Stimulated activated memory B cell treated with anti-CD40 and anti-IgM and Interleukin-4, amounts not matched to agents 10 μg/mL and 1 μg/mL and 100 μg/mL, for 72 hours (primary cell): ENCODE measurements at regions not wholly inside any gene's neighbourhood (a gene's known extent, or its start where the extent isn't known, plus 50 kb on each side); places are given as distances from the start of the nearest gene placed in this dataset.

Source experiments
- ATAC-seq: fragments of 150-1000 bp; cut with Tn5 transposase; 2 replicates; pipeline ENCODE4 v1.10.0; 2021
- H3K27ac Mint-ChIP-seq: one replicate; pipeline ENCODE4 v1.8.0; 2022; ENCODE audit warnings: mild to moderate bottlenecking, mixed read lengths
- H3K27me3 Mint-ChIP-seq: one replicate; pipeline ENCODE4 v1.8.0; 2022; ENCODE audit warnings: mixed read lengths
- H3K36me3 Mint-ChIP-seq: one replicate; pipeline ENCODE4 v1.8.0; 2022; ENCODE audit warnings: mixed read lengths
- H3K4me1 Mint-ChIP-seq: one replicate; pipeline ENCODE4 v1.8.0; 2022; ENCODE audit warnings: mixed read lengths
- H3K4me3 Mint-ChIP-seq: one replicate; pipeline ENCODE4 v1.8.0; 2022; ENCODE audit warnings: mild to moderate bottlenecking, moderate library complexity, mixed read lengths
- H3K9me3 Mint-ChIP-seq: one replicate; pipeline ENCODE4 v1.8.0; 2022; ENCODE audit warnings: mixed read lengths

GRCh38 chr2:121088251-121089165 lies 196.5 kb downstream of the TFCP2L1 start:
- Mint-ChIP-seq H3K4me1 (no peaks in the 10 kb centered on the region), H3K27me3 (peaks cover 13% of the 10 kb centered on the region), H3K4me3 (no peak overlapping the region), H3K36me3 (no peaks in the 10 kb centered on the region), H3K27ac (no peak overlapping the region), H3K9me3 (no peaks in the 10 kb centered on the region)
- peak; percentile 21 for ATAC-seq

GRCh38 chr2:121089166-121089510 lies 195.9 kb downstream of the TFCP2L1 start:
- Mint-ChIP-seq H3K4me3 (no peak overlapping the region), H3K36me3 (no peaks in the 10 kb centered on the region), H3K9me3 (no peaks in the 10 kb centered on the region), H3K27me3 (peaks cover 13% of the 10 kb centered on the region), H3K4me1 (no peaks in the 10 kb centered on the region), H3K27ac (no peak overlapping the region)
- ATAC-seq = no peak

GRCh38 chr2:121090088-121090715 lies 194.8 kb downstream of the TFCP2L1 start:
- Mint-ChIP-seq H3K27ac (no peak overlapping the region), H3K9me3 (no peaks in the 10 kb centered on the region), H3K4me1 (no peaks in the 10 kb centered on the region), H3K27me3 (peaks cover 12% of the 10 kb centered on the region), H3K36me3 (no peaks in the 10 kb centered on the region), H3K4me3 (no peak overlapping the region)
- ATAC-seq = no peak

GRCh38 chr2:121092095-121092494 lies 192.9 kb downstream of the TFCP2L1 start:
- Mint-ChIP-seq H3K9me3 (no peaks in the 10 kb centered on the region), H3K27ac (no peak overlapping the region), H3K36me3 (no peaks in the 10 kb centered on the region), H3K4me3 (no peak overlapping the region), H3K4me1 (no peaks in the 10 kb centered on the region), H3K27me3 (peaks cover 9% of the 10 kb centered on the region)
- ATAC-seq = no peak

- Mint-ChIP-seq H3K4me3 (no peak overlapping the region), H3K9me3 (no peaks in the 10 kb centered on the region), H3K4me1 (no peaks in the 10 kb centered on the region), H3K27me3 (peaks cover 10% of the 10 kb centered on the region), H3K27ac (no peak overlapping the region), H3K36me3 (no peaks in the 10 kb centered on the region)
- no peak for ATAC-seq
Measured at GRCh38 chr2:121093692-121094091, 191.3 kb downstream of the TFCP2L1 start.

GRCh38 chr2:121094101-121094500 lies 190.9 kb downstream of the TFCP2L1 start:
- no peaks in the 10 kb centered on the region for H3K9me3 Mint-ChIP-seq
- no peaks in the 10 kb centered on the region for H3K4me1 Mint-ChIP-seq
- H3K36me3 Mint-ChIP-seq = no peaks in the 10 kb centered on the region
- peaks cover 10% of the 10 kb centered on the region for H3K27me3 Mint-ChIP-seq
- no peak overlapping the region for H3K4me3 Mint-ChIP-seq
- ATAC-seq = no peak
- no peak overlapping the region for H3K27ac Mint-ChIP-seq

GRCh38 chr2:121094845-121095244 lies 190.2 kb downstream of the TFCP2L1 start:
- no peaks in the 10 kb centered on the region for H3K36me3 Mint-ChIP-seq
- no peaks in the 10 kb centered on the region for H3K9me3 Mint-ChIP-seq
- no peak overlapping the region for H3K27ac Mint-ChIP-seq
- no peaks in the 10 kb centered on the region for H3K4me1 Mint-ChIP-seq
- no peak for ATAC-seq
- H3K27me3 Mint-ChIP-seq = peaks cover 10% of the 10 kb centered on the region
- no peak overlapping the region for H3K4me3 Mint-ChIP-seq

- no peak overlapping the region for H3K4me3 Mint-ChIP-seq
- H3K36me3 Mint-ChIP-seq = no peaks in the 10 kb centered on the region
- no peaks in the 10 kb centered on the region for H3K9me3 Mint-ChIP-seq
- H3K27me3 Mint-ChIP-seq = peaks cover 17% of the 10 kb centered on the region
- no peaks in the 10 kb centered on the region for H3K4me1 Mint-ChIP-seq
- no peak for ATAC-seq
- no peak overlapping the region for H3K27ac Mint-ChIP-seq
Measured at GRCh38 chr2:121095257-121096080, 189.5 kb downstream of the TFCP2L1 start.

GRCh38 chr2:121096611-121097010 lies 188.4 kb downstream of the TFCP2L1 start:
- no peaks in the 10 kb centered on the region for H3K9me3 Mint-ChIP-seq
- H3K36me3 Mint-ChIP-seq = no peaks in the 10 kb centered on the region
- no peaks in the 10 kb centered on the region for H3K4me1 Mint-ChIP-seq
- no peak overlapping the region for H3K27ac Mint-ChIP-seq
- peaks cover 22% of the 10 kb centered on the region for H3K27me3 Mint-ChIP-seq
- no peak for ATAC-seq
- no peak overlapping the region for H3K4me3 Mint-ChIP-seq

- no peaks in the 10 kb centered on the region for H3K4me1 Mint-ChIP-seq
- H3K27me3 Mint-ChIP-seq = peaks cover 27% of the 10 kb centered on the region
- no peak for ATAC-seq
- H3K27ac Mint-ChIP-seq = no peak overlapping the region
- H3K36me3 Mint-ChIP-seq = no peaks in the 10 kb centered on the region
- H3K9me3 Mint-ChIP-seq = no peaks in the 10 kb centered on the region
- no peak overlapping the region for H3K4me3 Mint-ChIP-seq
Measured at GRCh38 chr2:121098556-121098955, 186.4 kb downstream of the TFCP2L1 start.

GRCh38 chr2:121099329-121100290 lies 185.4 kb downstream of the TFCP2L1 start:
- Mint-ChIP-seq H3K4me3 (no peak overlapping the region), H3K27me3 (peaks cover 32% of the 10 kb centered on the region), H3K9me3 (no peaks in the 10 kb centered on the region), H3K4me1 (no peaks in the 10 kb centered on the region), H3K36me3 (no peaks in the 10 kb centered on the region), H3K27ac (no peak overlapping the region)
- no peak for ATAC-seq

- no peaks in the 10 kb centered on the region for H3K4me1 Mint-ChIP-seq
- peaks cover 32% of the 10 kb centered on the region for H3K27me3 Mint-ChIP-seq
- H3K9me3 Mint-ChIP-seq = no peaks in the 10 kb centered on the region
- H3K27ac Mint-ChIP-seq = no peak overlapping the region
- no peak overlapping the region for H3K4me3 Mint-ChIP-seq
- no peak for ATAC-seq
- no peaks in the 10 kb centered on the region for H3K36me3 Mint-ChIP-seq
Measured at GRCh38 chr2:121101093-121101715, 183.8 kb downstream of the TFCP2L1 start.

GRCh38 chr2:121102941-121103340 lies 182.1 kb downstream of the TFCP2L1 start:
- Mint-ChIP-seq H3K27ac (no peak overlapping the region), H3K36me3 (no peaks in the 10 kb centered on the region), H3K27me3 (peaks cover 21% of the 10 kb centered on the region), H3K4me1 (no peaks in the 10 kb centered on the region), H3K4me3 (no peak overlapping the region), H3K9me3 (no peaks in the 10 kb centered on the region)
- no peak for ATAC-seq

- H3K27ac Mint-ChIP-seq = no peak overlapping the region
- no peak overlapping the region for H3K4me3 Mint-ChIP-seq
- no peaks in the 10 kb centered on the region for H3K36me3 Mint-ChIP-seq
- no peaks in the 10 kb centered on the region for H3K4me1 Mint-ChIP-seq
- peaks cover 21% of the 10 kb centered on the region for H3K27me3 Mint-ChIP-seq
- no peak for ATAC-seq
- no peaks in the 10 kb centered on the region for H3K9me3 Mint-ChIP-seq
Measured at GRCh38 chr2:121103960-121104359, 181.0 kb downstream of the TFCP2L1 start.
